ENCODE measurements at regions not wholly inside any gene's neighbourhood (a gene's known extent, or its start where the extent isn't known, plus 50 kb on each side); places are given as distances from the start of the nearest gene placed in this dataset.
"Not testable (repeated sequence)": the region's sequence is repeated elsewhere in the genome, so short reads cannot be mapped to it uniquely, and the experiment has no call there.

GRCh38 chr9:67635067-67635466, 223.7 kb upstream of the ANKRD20A1 start:
- DNase-seq (ENCODE audit: low spot score), result not testable (repeated sequence)

DNA sequence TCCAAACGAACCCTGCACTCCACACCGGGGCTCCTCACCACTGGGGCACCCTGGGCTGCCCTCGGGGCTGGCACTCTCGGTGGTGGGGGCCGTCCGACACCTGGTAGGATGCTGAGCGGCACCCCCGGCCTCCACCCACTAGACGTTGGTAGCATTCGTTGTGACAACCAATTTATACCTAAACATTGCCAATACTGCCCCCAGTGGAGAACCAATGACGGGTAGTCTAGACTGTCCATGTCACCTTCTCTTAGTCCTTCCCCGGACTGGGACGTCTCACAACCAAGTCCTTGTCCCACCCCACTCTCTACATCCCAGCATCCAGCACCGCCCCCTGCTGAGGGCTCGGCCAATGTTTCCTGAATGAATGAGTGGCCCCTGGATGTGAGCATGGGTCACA, 246.8 kb upstream of the ANKRD20A1 start:
- DNase-seq (ENCODE audit: low spot score), result not testable (repeated sequence)

- DNase-seq (ENCODE audit: low spot score), result not testable (repeated sequence)
These were observed 248.9 kb upstream of the ANKRD20A1 start for GRCh38 chr9:67609872-67610271.

DNA sequence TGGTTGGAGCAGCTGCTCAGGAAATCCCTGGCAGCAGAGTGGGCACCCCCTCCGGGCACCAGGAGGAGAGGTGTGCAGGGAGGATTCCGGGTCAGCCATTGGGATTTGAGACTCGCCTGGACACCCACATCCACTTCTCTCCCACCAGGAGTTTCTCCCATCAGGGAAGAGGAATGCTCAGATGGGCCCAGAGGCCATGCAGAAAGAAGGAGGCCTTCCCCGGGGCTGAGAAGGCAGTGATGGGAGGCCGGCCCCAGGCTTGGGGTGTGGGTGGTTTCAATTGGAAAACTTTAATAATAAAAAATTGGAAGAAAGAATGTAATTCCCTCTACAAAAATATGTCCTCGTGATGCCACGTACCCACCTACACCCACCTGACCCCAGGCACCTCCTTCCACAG, 249.3 kb upstream of the ANKRD20A1 start:
- DNase-seq (ENCODE audit: low spot score), result not testable (repeated sequence)

- not testable (repeated sequence) for DNase-seq (ENCODE audit: low spot score)
These were observed 253.6 kb upstream of the ANKRD20A1 start for GRCh38 chr9:67605113-67605512.

DNA sequence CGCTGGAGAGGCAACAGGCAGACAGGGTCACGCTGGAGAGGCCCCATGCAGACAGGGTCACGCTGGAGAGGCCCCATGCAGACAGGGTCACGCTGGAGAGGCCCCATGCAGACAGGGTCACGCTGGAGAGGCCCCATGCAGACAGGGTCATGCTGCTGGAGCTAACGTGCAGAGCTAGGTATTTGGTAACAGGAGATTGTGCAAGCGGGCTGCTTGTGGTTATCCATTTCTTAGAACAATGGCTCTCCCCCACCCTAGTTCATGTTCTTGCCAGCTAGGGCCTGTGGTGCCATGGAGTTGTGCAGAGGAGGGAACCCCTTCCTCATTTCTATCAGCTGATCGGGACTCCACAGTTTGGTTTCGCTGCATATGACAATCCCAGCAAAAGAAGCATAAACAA, 255.1 kb upstream of the ANKRD20A1 start:
- DNase-seq (ENCODE audit: low spot score), result not testable (repeated sequence)

GRCh38 chr9:67592424-67592823, 266.3 kb upstream of the ANKRD20A1 start:
- DNase-seq (ENCODE audit: low spot score), result not testable (repeated sequence)

DNA sequence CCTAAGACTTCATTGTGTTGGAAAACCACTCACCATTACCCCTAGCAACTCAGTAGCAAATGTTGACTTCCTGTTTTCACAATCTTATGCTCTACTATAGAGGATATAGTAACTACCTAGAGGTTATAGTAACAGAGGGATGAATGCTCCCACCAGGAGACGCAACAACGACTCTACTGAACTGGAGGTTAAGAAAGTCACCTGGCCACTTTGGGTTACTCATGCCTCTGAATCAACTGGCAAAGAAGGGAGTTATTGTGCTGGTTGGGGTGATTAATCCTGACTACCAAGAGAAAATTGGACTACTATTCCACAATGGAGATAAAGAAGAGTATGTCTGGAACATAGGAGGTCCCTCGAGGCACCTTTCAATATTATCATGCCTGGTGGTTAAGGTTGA, 302.9 kb upstream of the ANKRD20A1 start:
- DNase-seq (ENCODE audit: low spot score), result not testable (repeated sequence)

GRCh38 chr9:67550044-67550443, 308.7 kb upstream of the ANKRD20A1 start:
- DNase-seq (ENCODE audit: low spot score), result not testable (repeated sequence)

DNA sequence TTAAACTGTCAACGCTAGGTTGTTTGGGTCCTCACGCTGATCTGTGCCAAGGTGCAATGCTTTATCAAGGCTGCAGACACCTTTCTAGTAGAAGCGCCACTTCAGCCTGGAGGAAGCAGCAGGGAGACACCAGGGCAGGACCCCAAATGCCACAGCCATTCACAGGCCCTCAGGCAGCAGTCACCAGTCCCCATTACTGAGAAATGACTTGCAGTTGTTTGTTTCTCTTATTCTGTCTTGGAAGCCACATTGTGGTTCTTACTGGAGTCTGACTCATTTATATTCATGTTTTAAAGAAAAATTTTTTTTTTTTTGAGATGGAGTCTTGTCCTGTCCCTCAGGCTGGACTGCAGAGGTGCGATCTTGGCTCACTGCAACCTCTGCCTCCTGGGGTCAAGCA, 328.9 kb upstream of the ANKRD20A1 start:
- DNase-seq (ENCODE audit: low spot score), result not testable (repeated sequence)

- DNase-seq (ENCODE audit: low spot score), result not testable (repeated sequence)
These were observed 341.8 kb upstream of the ANKRD20A1 start for GRCh38 chr9:67516938-67517337.

GRCh38 chr9:67514587-67514986, 344.1 kb upstream of the ANKRD20A1 start:
- DNase-seq (ENCODE audit: low spot score), result not testable (repeated sequence)

GRCh38 chr9:67503728-67504369, 354.9 kb upstream of the ANKRD20A1 start:
- not testable (repeated sequence) for DNase-seq (ENCODE audit: low spot score)

DNA sequence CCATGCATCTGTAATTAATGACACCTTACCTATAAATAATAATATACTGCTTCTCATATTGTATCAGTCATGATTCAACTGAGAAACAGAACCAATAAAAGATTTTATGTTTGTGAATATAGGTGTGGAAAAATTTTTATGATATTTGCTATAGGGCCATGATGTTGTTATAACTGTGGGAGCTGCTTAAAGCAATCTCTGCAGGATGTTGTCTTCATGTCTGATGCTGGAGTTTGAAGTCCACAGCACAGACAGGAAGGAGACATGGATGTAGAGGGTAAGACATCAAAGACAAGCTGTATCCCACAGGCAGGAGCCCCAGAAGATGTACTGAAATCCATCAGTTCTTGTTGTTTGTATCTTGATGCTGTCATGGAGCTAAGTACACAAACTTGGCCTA, 366.7 kb upstream of the ANKRD20A1 start:
- DNase-seq (ENCODE audit: low spot score), result not testable (repeated sequence)

DNA sequence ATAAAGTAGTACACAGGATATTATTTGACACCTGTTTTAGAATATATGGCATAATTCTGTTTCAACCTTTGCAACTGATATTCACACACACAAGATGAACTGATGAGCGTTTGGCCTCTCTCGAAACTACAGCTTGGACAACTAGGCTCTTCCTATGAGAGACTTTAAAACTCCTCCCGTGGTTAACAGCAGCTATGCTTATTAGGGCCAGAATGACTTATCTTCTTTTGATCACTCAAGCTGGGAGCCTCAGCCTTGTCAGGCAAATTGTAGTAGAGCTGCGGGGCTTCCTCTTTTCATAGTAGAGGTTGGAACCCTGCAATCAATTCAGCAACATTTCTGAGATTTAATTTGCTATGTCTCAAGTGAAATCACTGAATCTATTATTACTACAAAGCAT, 381.3 kb upstream of the ANKRD20A1 start:
- not testable (repeated sequence) for DNase-seq (ENCODE audit: low spot score)

DNA sequence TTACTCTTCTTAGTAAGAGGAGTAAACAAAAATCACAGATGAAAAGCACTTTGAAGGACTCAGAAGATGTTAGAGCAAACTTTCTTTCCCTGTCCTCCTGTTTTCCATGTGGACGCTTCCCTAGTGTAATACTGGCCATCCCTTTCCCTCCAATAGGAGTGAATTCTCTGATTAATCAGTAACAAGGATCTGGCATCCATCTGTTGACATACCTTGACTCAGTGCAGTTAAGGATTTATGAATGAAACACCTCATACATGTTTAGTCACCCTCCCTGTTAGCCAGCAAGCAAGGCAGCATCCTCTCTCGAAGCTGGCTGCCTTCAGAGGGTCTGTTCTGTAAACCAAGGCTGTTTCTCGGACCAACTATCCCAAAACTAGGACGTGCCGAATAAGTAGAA, 388.0 kb upstream of the ANKRD20A1 start:
- not testable (repeated sequence) for DNase-seq (ENCODE audit: low spot score)

GRCh38 chr9:67468326-67468725, 390.4 kb upstream of the ANKRD20A1 start:
- not testable (repeated sequence) for DNase-seq (ENCODE audit: low spot score)

DNA sequence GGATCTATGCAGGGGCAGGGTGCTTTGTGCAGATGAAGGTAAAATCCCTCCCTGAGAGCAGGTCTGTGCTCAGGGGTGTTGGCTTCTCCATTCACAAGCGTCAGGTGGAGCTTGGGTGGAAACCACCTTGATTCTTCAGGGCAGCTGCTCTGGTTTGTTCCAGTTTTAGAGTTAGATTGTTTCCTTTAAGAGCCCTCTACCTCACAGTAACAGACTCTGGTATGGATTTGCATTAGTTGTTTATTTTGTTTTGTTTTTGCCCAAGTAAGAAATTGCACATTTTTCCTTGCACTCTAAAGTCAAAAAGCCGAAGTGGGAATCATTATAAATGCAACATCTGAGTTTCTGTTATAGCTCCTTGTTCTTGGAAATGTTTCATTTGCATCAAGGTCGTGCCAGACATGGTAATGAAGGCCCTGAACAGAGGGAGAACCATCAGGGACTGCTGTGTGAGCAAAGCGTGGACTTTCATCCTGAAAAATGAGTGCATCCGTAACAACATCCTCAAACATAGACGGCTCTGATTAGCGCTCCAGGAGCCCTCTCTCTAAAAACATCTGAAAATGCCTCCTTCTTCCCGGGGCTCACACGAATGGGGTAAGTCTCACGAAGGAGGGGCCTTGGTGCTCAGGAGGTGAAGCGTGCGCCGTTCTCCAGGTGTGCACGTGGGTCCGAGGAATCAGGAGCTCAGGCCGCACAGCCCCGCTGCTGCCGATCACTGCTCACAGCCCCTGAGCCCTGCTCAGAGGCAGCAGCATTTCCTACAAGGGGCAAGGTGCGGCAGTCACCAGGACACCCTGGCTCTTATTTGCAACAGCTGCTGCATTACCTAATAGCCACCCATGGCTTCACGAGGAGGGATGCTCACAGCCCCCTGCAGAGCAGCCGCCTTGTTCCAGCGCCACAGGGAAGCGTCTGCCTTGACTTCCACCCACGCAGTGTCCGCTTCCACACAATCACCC, 396.7 kb upstream of the ANKRD20A1 start:
- DNase-seq (ENCODE audit: low spot score), result not testable (repeated sequence)

- DNase-seq (ENCODE audit: low spot score), result not testable (repeated sequence)
These were observed 405.8 kb upstream of the ANKRD20A1 start for GRCh38 chr9:67452941-67453340.

DNA sequence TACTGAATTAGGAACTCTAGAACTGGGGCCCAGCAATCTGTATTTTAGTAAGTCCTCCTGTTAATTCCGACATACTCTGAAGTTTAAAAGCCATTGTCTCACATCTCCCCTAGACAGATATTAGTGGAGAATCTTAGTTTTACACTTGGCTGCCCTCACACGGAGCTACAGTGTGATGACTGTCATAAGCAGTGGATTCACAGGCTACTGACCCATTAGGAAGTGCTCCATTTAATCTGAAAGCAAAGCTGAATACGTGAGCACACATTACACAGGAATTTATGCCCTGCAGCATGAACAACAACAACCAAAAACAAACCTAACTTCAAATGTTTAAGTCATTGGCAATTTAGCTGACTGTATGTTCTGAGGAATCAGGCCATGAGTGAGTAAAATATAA, 416.4 kb upstream of the ANKRD20A1 start:
- not testable (repeated sequence) for DNase-seq (ENCODE audit: low spot score)

GRCh38 chr9:67437011-67437410, 421.7 kb upstream of the ANKRD20A1 start:
- not testable (repeated sequence) for DNase-seq (ENCODE audit: low spot score)

GRCh38 chr9:67424881-67425280, 432.5 kb upstream of the SPATA31A3 start:
- not testable (repeated sequence) for DNase-seq (ENCODE audit: low spot score)

Data from Ammon's horn (tissue), 1 donor.